ENCODE measurements at regions not wholly inside any gene's neighbourhood (a gene's known extent, or its start where the extent isn't known, plus 50 kb on each side); places are given as distances from the start of the nearest gene placed in this dataset.

DNA sequence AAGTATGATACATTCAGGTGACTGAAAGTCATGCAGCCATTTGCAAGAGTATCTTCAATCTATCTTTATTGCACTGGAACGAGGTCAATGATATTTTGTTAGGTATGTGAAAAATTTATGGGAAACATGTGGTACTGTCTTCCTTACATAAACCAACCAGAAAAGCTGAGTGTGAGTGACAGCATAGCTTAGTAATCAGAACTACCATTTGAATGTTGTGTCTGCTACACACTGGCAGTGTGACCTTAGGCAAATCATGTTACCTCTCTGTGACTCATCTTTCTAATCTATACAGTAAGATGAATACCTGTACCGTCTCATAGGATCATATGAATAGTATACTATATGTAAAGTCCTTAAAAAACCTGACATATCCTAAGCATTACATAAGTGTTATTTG, 337.9 kb upstream of the IL12A start:
- Histone ChIP-seq H3K4me1 (no peaks in the 10 kb centered on the region), H3K4me3 (no peak overlapping the region), H3K36me3 (no peaks in the 10 kb centered on the region), H3K27ac (no peak overlapping the region), H3K27me3 (ENCODE audit: low read depth) (no peaks in the 10 kb centered on the region), H3K9me3 (no peaks in the 10 kb centered on the region)
- ATAC-seq (no peak), DNase-seq (no peak)
- TF ChIP-seq, protein P1, sequence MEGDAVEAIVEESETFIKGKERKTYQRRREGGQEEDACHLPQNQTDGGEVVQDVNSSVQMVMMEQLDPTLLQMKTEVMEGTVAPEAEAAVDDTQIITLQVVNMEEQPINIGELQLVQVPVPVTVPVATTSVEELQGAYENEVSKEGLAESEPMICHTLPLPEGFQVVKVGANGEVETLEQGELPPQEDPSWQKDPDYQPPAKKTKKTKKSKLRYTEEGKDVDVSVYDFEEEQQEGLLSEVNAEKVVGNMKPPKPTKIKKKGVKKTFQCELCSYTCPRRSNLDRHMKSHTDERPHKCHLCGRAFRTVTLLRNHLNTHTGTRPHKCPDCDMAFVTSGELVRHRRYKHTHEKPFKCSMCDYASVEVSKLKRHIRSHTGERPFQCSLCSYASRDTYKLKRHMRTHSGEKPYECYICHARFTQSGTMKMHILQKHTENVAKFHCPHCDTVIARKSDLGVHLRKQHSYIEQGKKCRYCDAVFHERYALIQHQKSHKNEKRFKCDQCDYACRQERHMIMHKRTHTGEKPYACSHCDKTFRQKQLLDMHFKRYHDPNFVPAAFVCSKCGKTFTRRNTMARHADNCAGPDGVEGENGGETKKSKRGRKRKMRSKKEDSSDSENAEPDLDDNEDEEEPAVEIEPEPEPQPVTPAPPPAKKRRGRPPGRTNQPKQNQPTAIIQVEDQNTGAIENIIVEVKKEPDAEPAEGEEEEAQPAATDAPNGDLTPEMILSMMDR (IDR thresholded peaks at IDR 0.05) = no peak
- intact Hi-C loops (cut with DNase I) = no loop called here

DNA sequence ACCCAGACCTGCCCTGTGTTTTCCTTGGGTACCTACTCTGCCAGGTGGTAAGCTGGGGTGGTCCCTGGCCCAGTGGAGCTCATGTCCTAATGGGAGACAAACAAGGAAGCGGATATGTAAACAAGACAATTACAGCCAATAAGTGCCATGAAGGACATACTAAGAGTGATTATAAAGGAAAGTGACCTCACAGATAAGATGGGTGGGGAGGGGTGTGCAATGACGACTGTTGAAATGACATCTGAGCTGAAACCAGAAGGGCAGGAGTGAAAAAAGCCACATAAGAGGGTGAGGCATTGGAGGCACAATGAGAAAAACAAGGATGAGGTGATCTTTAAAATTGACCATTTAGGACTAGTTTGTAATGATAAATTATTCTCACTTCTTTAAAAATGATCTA, 336.2 kb upstream of the IL12A start:
- no peaks in the 10 kb centered on the region for H3K36me3 ChIP-seq
- intact Hi-C loops (cut with DNase I) = no loop called here
- TF ChIP-seq, protein P1 (IDR thresholded peaks at IDR 0.05) = no peak
- no peak overlapping the region for H3K4me3 ChIP-seq
- DNase-seq (no peak), ATAC-seq (no peak)
- no peak overlapping the region for H3K27ac ChIP-seq
- H3K9me3 ChIP-seq = no peaks in the 10 kb centered on the region
- no peaks in the 10 kb centered on the region for H3K4me1 ChIP-seq
- H3K27me3 ChIP-seq (ENCODE audit: low read depth) = no peaks in the 10 kb centered on the region

DNA sequence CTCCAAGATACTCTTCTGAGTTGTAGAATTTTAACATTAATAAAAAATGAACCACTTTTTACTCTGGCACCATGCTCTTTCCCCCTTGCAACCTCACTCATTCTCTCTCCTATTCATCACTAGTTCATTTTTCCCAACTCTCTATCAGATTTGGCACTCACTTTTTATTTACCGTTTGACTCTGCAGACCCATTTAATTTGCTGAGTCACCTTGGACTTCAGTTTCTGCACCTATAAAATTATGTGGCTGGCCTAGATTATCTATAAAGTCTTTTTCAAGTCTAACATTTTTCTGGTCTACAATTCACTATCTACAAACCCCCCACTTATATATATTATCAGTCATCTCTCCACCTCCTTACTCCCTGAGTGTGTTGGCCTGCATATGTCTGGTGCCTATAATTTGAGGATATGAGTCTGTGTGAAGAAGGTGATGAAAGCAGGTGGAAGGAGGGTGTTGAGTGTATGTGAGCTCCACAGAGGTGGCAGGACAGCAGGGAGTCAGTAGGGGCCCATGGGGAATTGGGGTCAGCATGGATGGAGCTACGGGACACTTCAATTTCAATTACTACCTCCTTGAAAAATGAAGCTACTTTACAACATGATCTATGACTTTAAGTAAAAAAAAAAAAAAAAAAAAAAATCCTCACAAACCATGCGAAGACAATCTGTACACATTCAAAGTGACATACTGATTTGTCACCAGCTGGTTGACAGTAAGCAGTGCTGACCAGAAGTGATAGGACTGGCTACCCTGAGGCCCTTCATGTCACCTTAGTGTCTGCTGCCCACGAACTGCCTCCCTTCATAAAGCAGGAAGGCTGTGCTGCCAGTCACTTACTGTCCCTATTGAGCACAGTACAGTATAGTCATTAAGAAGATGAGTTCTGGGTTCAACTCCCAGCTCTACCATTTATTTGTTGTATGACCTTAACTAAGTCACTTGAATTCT, 334.2 kb upstream of the IL12A start:
- H3K36me3 ChIP-seq = no peaks in the 10 kb centered on the region
- intact Hi-C loops (cut with DNase I) = no loop called here
- H3K4me3 ChIP-seq = no peak overlapping the region
- DNase-seq (no peak), ATAC-seq (no peak)
- H3K27me3 ChIP-seq (ENCODE audit: low read depth) = no peaks in the 10 kb centered on the region
- no peaks in the 10 kb centered on the region for H3K9me3 ChIP-seq
- no peak overlapping the region for H3K27ac ChIP-seq
- H3K4me1 ChIP-seq = no peaks in the 10 kb centered on the region
- TF ChIP-seq, protein P1 (IDR thresholded peaks at IDR 0.05) = no peak

DNA sequence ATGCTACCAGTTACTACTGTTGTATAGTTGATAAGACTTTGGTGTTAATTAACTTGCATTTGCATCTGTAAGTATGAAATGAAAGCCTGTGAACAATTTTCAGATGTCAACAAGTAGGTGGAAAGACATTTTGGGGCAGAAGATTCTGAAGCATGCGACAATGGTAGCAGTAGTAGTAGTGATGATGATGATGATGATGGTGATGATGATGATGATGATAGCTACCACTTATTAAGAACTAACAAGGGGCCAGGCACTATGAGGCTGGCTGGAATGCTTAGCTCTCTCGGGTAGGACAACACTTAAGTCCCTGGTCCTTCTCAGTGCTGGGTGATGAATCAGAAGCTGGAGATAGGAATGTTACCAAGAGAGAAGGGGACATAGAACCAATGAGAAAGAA, 333.4 kb upstream of the IL12A start:
- ATAC-seq = no peak

DNA sequence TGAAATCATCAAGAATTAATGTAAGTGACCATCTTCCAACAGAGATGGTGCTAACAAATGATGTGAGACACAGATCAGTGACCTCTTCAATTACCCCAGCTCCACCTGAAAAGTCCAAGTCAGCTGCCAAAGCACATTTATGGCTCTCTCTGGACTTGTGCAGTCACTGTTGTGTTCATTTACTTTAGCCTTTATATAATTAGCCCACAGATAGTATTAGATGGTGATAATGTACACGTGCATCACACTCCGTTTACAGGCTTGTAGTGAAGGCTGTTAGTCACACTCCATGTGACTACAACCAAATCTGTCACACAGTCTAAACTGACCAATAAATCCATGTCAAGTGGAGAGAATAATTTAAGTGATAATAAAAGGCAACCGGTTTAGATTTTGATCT, 331.5 kb upstream of the IL12A start:
- Histone ChIP-seq H3K27ac (no peak overlapping the region), H3K4me3 (no peak overlapping the region), H3K27me3 (ENCODE audit: low read depth) (no peaks in the 10 kb centered on the region), H3K9me3 (peaks cover 3% of the 10 kb centered on the region), H3K4me1 (no peaks in the 10 kb centered on the region), H3K36me3 (no peaks in the 10 kb centered on the region)
- DNase-seq (no peak), ATAC-seq (no peak)
- TF ChIP-seq, protein P1 (IDR thresholded peaks at IDR 0.05) = no peak
- intact Hi-C loops (cut with DNase I) = no loop called here

More for the DNA sequence above, 333.4 kb upstream of the IL12A start:
- TF ChIP-seq, protein P1 (IDR thresholded peaks at IDR 0.05) = no peak
- no peaks in the 10 kb centered on the region for H3K4me1 ChIP-seq
- no peak for DNase-seq
- H3K4me3 ChIP-seq = no peak overlapping the region
- no peak overlapping the region for H3K27ac ChIP-seq
- intact Hi-C loops (cut with DNase I) = no loop called here
- H3K36me3 ChIP-seq = no peaks in the 10 kb centered on the region
- H3K27me3 ChIP-seq (ENCODE audit: low read depth) = no peaks in the 10 kb centered on the region
- no peaks in the 10 kb centered on the region for H3K9me3 ChIP-seq
